ENCODE measurements at regions not wholly inside any gene's neighbourhood (a gene's known extent, or its start where the extent isn't known, plus 50 kb on each side); places are given as distances from the start of the nearest gene placed in this dataset.

- TF ChIP-seq POLR2A (IDR thresholded peaks at IDR 0.05) (no peak), CTCF (IDR thresholded peaks at IDR 0.05) (no peak), EP300 (IDR thresholded peaks at IDR 0.05) (no peak)
Observed at GRCh38 chr20:52434453-52434852, 242.9 kb upstream of the ZFP64 start.

Measured in tibial nerve (tissue), 4 donors.